ENCODE measurements at regions not wholly inside any gene's neighbourhood (a gene's known extent, or its start where the extent isn't known, plus 50 kb on each side); places are given as distances from the start of the nearest gene placed in this dataset.
"Not testable (repeated sequence)": the region's sequence is repeated elsewhere in the genome, so short reads cannot be mapped to it uniquely, and the experiment has no call there.

DNA sequence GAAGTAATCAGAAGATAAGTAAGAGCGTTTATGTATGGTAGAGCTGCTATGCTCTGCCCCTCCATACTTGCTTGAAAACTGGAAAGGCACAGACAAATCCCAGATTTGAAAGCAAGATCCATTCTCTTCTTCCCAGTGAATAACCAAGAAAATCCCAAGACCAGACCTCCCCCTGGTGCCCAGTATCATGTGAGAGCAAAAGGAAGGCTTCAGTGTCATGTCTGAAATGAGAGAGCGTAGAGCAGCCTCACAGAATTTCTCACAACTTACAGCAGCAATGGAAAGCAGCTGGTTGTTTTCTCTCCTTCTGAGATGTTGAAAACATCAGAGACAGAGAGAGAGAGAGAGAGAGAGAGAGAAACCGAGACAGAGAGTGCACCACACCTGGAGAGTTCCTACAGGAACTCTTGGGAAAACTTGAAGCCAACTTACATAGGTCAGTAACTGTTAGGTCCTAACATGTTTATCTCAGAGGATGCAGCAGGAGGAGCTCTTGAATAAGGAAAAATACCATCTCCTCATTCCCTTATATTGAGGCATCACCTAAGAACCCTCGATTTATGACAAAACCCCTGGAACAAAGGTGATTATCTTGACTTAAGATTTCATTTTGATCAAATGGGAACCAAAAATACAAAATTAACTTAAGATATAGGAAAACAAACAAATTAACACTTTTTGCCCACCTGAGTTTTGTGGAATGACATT, 273.3 kb downstream of the NSUN3 start:
- peak; percentile 29 for DNase-seq

DNA sequence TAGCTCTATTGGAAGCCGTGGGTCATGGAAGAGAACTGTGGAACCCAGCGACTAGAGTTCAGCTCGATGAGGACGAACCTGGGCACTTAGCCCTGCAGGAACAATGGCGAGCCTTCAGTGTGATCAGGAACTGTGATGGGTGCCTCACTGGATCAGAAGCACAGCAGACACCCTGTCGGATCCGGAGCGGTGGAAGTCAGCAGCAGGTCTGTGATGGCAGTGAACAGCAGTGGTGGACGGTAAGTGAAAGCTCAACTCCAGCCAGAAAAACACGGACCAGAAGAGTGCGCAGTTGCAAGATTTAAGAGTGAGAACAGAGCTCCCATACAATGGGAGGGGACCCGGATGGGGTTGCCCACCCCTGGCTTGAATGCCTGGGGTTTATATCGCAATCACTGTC, 282.2 kb downstream of the NSUN3 start:
- DNase-seq, result no peak

DNA sequence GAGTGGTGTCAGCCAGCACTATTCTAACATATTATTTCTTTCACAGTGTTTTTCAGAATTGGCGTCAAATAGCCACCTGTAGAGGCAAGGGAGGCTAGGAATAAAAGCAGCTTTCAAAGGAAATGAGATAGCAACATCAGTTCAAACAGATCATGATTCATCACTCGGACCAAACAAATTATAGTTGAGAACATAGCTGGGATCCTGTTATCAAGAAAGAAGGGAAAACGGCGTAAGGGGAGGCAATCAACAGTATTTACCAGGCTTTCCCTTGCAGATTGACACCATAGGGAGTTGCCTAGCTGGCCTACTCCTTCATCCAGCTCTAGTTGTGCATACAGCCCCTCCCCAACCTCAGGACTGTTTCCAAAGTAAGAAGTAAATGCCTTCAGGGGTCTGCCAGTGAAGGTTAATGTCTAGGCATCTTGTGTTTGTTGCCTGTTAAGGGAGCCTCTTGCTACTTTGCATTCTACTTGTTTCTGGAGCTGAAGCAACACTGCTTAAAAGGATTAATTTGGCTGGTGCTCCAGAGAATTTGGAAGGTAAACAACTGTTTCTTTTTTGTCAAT, 286.5 kb downstream of the NSUN3 start:
- no peak for DNase-seq

DNA sequence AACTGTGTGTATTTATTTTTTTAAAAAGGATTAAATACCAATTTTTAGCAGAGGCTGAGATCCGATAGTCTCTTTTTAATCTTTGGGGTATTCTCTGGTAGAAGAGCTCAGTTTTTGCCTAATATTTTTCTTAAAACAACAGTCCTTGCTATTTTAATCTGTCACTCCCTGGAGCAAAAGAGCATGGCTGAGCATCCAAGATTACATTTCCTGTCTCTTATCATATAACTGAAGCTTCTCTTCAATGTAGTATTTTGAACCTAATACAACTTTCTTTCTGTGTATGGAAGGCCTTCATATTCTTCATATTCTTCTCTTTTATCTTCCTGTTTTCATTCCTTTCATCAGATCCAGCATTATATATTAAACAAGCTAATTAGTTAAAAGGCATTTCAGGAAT, 293.7 kb downstream of the NSUN3 start:
- DNase-seq, result no peak

DNA sequence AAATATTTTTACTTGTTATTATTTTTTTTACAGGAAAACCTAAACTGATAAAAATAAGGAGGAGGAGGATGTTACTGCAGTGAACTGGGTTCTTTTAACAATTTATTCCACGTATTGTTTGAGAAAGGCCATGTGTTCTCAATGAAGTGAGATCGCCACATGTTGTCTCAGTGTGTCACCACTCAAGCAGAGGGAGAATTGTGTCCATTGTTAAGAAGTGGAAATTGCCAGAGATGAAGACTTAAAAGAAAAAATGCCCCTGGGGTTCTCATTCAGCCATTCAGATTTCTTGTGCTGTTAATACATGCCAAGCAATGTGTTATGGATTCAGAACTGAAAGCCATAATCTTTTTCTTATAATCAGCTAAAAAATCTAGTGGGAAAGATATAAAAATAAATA, 297.1 kb downstream of the NSUN3 start:
- DNase-seq, result no peak

DNA sequence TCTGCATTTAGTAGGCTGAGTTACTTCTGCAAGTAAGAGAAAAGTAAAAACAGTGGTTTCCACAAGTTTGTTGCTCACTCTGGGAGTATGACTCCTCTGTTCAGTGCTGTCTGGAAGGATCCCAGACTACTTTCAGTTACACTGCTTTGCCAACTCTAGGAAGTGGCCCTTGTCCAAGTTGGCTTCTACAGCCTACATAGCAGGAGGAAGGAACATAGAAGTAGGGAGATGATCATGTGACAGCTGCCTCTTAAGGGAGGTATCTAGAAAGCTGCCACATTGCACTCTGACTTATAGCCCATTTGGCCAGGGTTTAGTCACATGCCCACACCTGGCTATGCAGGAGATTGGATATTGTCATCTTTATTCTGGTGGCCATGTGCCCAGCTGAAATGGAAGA, 298.1 kb downstream of the NSUN3 start:
- DNase-seq, result no peak

DNA sequence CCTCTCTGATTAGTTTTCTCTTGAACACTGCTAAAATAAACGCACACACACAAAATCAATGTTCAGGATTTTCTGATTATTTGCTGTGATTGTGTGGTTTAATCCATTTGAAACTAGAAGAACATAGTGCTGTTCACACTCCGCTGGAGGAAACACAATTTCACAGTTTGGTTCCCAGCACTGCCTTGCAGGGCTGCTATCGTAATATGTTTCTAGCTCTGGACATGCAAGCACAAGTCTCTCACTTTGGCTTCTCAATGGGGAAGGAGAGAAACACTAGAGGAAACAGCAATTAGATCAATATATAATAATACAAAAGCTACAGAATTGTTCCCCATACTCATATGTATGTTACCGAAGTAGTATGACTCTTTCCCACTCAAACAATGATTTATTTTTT, 299.5 kb downstream of the NSUN3 start:
- DNase-seq, result no peak

DNA sequence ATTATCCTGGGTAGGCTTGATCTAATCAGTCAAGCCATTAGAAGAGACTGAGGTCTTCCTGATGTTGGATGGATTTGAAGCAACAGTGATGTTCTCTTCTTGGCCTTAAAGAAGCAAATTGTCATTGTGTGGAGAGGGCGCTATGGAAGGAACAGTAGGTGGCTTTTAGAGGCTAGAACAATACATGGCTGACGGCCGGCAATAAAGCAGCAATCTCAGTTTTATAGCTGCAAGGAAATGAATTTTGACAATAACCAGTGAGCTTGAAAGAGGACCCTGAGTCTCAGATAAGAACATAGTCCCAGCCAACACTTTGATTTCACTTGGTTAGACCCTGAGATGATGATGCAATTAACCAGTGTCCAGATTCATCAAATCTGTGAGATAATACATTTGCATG, 302.1 kb downstream of the NSUN3 start:
- DNase-seq, result no peak

DNA sequence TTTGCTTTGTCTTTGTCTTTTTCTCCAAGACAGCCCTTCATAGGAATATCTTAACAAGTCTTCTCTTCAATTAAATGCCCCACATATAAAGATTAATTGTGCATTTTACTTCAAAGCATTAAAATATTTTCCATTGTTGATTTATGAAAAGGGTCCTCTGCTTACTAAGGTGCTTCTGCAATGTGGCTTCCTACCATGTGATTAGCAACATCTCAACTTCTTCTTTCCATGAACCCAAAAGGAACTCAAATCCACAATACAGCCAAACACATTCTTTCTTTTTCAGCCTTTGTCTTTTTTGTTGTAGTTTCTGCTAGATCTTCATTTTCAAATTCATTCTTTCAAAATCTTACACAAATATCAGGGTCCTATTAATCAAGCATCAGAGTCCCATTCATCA, 309.2 kb downstream of the NSUN3 start:
- no peak for DNase-seq

DNA sequence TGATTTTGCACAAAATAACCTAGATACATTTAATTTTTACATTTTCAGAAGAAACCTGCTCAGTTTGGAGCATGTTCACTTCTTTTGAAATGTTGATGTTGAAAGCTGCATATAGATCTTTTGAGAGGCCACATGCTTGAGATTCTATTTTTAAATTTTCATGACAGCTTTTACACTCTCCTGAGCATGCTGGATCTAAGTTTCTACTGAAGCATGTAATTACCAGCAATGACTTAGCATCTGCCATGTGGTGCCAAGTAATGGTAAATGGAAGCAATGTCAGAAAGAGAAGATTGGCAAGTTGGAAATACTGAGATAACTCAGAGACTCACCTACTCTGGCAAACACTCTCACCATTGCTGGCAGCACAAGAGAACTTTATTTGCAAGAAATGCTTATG, 310.6 kb downstream of the NSUN3 start:
- DNase-seq, result no peak

DNA sequence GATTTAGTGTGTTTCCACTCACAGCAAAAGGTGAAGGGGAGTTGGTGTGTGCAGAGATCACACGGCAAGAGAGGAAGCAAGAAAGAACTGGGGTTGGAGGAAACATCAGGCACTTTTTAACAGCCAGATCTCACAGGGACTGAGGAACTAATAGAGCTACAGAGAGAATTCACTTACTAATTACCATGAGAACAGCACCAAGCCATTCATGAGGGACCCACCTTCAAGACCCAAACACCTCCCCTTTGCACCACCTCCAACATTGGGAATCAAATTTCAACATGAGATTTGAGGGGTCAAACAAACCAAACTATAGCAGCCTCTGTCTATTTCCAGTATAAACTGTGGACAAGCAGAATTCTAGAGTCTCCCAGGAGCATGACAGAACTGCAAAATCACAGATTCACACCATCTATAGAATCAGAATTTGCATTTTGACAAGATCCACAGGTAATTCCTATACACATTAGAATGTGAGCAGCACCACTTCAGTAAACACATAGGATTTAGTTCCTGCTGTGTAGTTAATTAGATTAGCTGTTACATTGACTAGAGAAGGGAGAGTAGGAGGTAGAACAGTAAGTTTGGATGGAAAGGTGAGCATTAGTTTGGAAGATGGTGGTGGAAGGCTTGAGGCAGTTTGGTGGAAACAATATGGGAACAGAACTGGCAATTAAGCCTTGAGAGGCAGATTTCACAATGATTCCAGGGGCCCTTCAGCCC, 311.7 kb downstream of the NSUN3 start:
- no peak for DNase-seq

DNA sequence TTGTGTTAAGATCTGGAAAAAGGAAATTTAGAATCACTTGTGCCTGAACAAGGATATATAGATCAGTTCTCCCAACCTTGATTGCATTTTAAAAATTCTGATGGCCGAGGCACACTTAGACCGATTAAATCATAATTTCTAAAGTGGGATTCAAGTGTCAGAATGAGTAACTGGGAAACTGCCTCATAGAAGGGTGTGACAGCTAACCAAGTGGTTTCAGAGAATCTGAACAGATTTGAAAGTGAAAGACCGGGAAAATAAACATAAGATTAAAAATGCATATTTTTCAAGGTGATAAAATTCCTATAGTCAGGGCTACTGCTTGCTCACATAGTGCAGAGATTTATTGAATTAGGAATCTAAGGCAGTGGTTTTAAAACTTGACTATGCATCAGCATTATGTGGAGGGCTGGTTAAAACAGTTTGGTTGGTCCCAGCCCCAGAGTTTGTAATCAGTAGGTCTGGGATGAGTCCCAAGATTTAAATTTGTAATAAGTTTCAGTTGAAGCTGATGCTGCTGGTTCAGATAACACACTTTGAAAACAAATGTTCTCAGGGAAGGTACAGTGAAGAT, 314.3 kb downstream of the NSUN3 start:
- not testable (repeated sequence) for DNase-seq

DNA sequence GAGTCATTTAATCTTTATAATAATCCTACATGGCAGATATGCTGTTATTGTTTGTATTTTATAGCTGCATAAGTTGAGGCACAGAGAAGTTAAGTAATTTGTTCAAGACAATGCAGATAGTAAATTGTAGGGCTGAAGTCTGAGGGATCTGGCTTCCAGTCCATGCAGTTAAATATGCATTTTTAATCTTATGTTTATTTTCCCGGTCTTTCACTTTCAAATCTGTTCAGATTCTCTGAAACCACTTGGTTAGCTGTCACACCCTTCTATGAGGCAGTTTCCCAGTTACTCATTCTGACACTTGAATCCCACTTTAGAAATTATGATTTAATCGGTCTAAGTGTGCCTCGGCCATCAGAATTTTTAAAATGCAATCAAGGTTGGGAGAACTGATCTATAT, 315.0 kb downstream of the NSUN3 start:
- not testable (repeated sequence) for DNase-seq

DNA sequence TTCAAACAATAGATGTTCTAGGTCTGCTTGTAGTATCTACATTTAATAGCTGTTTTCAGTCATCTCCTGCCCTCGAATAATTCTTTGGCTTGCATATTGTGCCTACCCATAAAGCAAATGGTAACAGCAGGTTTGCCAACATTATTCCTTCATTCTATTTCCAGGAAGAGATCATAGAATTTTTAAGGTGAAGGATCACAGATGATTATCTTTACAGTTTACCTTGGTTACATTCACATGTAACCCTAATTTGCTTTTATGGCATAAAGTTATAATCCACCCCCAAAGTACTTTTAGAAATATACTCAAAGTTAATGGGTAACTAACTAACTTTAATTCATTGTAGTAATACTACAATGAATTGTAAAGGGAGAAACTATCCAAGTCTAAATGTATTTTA, 315.5 kb downstream of the NSUN3 start:
- DNase-seq, result no peak

DNA sequence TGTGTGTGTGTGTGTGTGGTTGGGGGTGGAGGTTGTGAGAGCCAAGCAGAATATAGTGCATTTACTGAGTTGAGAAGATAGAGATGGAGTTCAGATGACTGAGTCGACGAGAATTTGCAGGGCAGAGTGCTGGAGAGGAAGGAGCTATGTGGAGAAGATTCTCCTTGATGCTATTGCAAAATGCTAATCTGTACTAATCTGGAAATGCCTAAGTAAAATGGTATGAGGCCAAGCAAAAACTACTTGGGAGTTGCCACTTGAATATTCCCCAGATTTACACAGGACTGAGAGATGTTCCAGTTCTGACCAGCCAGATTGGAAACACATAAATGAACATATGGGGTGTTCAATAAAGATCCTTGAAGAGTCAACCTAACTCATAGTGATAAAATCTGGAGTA, 316.4 kb downstream of the NSUN3 start:
- no peak for DNase-seq

DNA sequence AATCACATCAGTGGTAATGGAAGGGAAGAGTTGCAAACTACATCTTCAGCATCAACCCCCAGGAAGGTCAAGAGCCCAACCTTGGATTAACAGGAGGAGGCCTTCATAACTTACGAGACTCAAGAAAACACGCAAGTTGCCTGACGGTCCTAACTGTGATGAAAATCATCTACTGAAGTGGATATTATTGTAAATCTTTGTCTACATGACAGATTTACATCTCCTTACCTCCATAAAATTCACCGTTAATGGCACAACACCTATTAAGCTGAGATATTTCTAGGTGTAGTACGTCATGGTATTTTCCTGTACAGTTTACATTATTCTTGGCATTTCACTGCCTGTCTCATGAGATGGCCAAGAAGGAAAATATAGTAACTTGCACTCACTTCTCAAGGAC, 332.0 kb downstream of the NSUN3 start:
- DNase-seq, result no peak

DNA sequence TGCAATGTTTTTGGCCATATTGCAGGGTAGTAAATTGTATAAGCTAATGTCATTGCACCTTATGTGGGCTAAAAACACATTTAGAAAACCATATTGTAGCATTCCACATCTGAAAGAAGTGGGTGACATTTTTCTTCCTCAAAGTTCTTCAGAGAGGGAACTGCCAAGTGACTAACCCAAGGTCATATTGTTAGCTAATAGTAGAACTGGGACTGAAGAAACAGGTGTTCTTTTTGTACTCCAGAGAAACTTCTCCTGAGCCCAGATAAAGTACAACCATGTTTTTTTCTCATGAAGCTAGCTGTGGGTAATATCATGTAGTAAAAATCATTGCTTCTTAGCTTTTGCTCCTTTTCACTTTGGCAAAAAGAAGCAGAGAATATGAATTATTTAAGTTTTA, 333.0 kb downstream of the NSUN3 start:
- no peak for DNase-seq

DNA sequence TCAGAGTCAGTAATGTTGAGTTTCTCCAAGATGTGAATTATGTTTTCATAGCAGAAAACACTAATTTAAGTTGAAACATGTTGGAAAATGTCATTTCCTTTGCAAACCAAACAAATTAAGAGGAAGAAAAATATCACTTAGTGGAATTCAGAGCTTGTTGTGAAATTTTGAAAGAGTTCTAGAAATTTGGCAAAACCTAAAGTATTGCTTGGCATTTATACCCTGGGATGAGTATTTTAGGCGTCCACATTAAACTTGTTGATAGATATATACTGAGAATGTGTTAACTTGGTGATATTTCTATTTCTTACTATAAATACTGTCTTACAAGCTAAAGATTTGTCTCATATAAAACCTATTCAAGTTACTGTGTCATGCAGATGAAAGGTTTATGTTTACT, 335.2 kb downstream of the NSUN3 start:
- no peak for DNase-seq

DNA sequence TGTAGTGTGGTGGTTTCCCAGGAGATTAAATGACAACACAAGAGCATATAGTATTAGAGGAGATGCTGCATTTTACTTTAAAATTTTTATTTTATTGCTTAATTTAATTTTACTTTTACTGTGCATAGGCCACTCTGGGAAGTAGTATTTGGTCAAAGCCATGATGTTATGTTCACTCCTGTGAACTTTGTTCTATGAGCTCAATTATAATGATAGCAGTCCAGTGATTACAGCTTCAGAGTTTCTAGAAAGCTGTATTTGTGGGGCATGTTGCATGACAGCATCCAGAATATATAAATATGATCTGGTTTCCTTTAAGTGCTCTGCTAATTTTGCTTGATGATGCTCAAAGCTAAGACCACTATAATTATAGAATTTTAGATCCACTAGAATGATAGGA, 338.6 kb downstream of the NSUN3 start:
- DNase-seq, result no peak

DNA sequence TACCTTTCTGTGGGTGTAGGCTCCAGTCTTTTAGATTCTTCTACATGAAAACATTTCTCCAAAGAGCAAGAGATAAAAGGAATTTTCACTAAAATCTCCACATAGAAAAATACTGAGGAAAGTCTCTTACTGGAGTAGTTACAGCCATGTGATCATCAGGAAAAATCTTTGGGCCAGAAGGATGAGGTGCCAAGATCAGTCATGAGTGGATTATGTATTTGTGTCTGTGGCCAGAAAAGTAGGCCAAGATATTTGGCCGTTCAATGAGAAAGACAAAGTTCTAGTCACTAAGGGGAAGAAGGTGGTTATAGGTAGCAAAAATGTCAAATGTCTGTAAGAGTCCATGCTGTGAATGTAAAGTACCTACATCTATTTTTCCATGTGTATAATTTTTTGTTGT, 339.3 kb downstream of the NSUN3 start:
- no peak for DNase-seq

DNA sequence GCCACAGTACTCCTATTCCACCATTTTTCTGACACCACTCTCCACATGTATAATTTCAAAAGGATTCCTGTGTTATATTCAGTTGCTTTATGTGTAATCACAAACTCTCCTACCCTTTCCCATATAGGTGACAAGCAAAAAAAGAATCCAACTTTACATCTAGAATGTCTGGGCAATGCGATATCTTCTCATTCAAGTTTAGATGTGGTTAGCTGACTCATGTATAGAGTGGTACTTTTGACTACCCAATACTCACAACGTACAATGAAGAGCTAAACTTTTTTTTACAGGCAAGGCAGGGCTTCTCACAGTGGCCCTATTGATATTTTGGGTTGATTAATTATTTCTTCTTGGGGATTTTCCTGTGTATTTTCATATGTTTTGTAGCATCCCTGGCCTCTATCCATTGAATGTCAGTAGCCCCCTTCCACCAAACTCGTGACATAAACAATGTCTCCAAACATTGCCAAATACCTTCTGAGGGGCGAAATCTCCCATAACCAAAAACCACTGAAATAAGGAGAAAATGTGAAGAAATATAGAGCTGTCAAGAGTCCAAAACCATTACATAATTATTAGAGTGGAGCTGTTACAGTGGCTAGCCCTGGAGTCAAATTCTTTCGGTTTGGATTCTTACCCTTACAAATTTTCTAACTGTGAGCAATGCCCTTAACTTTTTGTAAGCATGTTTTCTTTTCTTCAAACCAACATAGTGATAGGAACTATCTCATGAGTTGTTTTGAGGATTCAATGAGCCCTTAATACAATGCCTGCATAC, 342.6 kb downstream of the NSUN3 start:
- DNase-seq, result no peak

DNA sequence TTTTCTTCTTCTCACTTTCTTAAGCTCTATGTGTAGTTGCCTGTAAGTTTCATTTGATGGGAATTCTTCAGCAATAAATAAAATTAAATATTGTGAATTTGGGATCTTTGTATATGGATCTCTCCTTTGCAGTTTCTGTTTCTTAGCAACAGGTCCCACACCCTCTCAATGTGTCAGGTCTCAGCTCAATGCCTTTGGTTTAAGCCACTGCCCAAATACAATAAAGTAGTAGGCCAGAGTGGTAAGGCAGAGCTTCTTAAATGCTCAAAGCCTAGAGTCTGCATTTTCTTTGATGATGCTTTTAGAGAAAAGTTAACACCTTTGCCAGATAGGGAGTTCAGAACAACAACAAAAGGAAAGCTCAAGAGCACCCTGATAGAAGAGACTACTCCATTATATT, 343.7 kb downstream of the NSUN3 start:
- no peak for DNase-seq

DNA sequence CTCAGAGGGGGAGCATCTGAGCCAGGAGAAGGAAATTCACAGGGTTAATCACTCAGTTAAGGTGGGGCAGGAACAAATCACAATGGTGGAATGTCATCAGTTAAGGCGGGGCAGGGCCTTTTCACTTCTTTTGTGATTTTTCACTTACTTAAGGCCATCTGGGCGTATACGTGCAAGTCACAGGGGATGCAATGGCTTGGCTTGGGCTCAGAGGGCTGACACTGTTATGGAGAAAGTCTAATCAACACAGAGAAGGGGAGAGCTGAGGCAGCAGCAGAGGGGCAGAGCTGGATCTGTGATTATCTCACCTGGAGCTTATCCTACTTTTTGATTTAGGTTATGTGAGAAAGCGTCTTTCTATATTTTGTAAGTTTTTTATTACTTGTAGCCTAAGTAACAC, 350.1 kb downstream of the NSUN3 start:
- DNase-seq, result not testable (repeated sequence)
